ENCODE measurements at regions not wholly inside any gene's neighbourhood (a gene's known extent, or its start where the extent isn't known, plus 50 kb on each side); places are given as distances from the start of the nearest gene placed in this dataset.
"Not testable (repeated sequence)": the region's sequence is repeated elsewhere in the genome, so short reads cannot be mapped to it uniquely, and the experiment has no call there.

DNA sequence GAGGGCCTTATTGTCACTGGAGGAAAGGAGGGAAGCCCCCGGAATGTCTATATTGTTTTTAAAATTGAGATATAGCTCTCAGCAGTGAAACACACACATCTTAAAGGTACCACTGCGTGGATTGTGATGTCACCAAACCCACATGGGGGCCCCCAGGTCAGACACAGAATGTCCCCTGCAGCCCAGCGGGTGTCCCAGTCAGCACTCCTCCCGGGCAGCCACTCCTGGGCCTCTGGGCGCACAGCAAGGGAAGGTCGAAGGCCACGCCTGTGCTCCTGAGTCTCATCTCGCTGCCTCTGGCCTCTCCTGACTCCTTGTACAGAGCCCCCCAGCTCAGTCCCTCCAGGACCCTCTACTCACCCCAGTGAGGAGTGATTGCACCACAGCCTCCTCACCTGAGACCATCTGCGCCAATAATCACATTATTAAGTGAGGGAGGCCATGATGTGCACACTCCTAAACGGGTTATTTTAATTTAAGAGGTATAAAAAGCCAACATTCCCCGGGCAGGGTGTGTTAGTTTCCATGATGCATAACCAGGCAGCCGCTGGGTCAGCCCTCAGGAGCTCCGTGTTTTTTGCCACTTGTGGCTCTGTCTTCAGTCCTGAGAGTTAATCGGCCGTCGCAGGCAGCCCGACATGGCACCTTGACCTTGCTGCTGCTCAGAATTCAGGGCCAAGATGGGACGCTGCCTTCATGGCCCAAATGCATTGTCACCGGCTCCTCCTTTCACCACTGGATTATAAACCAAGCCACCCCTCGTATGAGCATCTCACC, 1089.3 kb downstream of the BRD1 start:
- DNase-seq: no peak

DNA sequence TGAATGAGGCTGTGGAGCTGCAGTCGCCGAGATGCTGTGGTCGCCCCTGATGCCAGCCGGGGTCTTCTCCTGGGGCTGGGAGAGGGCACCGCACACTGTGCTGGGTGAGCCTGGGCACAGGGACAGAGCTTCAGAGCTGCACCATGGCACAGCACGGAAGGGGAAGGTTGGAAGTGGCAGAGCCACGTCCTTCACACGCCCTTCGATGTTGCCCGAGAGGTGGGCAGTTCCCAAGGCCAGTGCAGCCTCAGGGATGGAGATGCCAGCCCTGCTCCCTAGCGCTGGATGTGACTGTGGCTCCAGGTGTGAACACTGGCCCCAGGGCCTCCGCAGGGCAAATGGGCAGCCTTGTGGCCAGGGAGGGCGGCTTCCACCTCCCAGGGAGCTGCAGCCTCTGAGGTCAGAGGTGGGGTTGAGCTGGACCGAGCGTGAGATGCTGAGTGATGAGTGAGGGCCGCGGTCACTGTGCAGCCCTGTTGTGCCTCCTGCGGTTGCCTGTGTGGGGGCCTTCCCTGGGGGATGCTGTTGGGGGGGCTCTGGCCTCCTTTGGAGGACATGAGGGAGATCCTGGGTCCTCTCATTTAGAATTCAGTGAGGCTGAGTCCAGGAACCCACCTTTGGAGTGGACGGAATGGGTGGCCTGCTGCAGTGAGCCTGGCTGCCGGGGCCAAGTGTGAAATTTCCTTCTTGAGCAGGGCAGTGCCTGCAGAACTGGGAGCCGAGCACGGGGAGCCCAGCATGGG, 1090.0 kb downstream of the BRD1 start:
- no peak for DNase-seq

DNA sequence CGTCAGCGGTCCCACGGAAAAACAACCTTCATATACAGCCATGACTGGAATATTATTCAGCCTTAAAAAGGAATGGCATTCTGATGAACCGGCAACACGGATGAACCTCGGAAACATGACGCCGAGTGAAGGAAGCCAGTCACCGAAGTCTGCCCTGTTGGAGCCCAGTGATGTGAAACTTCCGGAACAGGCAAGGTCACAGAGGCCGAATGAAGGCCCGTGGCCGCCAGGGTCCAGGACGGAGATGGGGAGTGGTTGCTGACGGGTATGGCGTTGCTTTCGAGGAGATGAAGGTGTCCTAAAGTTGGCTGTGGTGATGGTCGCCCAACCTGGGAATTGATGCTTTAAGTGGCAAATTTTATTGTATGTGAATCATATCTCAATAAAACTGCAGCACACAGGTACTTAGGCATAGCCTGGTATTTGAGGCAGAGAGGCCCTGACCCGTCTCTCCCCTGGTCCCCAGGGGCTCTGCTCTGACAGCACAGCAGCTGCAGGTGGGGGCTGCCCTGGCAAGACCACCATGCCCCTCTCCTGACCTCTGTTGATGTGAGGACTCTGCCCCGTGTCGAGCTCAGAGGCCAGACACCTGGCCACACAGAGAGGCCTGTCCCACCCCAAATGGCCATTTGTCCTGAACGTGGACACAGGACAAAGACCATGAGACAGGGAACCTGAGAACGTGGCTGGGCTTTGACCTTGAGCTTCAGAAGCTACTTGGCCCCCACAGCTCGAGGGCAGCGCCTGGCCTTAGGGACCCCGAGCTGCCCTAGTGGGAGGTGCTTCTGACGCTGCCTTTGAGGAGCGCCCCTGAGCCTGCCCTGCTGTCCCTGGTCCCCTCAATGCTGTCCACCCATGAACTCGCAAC, 1090.8 kb downstream of the BRD1 start:
- no peak for DNase-seq

- DNase-seq: no peak
These were observed 1092.7 kb downstream of the BRD1 start for GRCh38 chr22:48734961-48735360.

- DNase-seq: no peak
These were observed 1093.3 kb downstream of the BRD1 start for GRCh38 chr22:48734359-48734758.

- DNase-seq: no peak
These were observed 1098.0 kb downstream of the BRD1 start for GRCh38 chr22:48729499-48730171.

DNA sequence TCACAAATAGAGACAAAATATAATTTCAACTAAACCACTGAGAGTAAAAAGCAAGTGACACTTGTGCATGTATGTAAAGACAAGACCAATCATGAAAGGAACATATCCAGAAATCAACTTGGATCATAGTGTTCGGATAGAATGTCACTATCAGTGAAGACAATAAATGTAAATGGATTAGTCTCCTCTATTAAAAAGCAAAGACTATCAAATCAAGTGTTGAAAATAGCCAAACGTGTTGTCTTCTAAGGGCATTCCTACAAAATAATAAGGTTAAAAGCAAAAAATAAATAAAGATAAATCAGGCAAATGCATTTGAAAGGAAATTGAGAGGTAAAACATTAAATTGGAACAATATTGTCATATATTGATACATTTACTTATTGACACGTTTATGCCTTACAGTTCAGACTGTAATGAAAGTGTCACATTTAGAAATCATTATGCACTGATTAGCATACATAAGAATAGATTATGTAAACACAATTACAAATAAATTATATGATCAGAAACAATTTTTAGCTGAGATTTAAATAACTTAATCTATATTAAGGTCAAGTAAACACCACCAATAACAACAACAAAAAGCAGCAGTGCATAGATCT, 1100.1 kb downstream of the BRD1 start:
- no peak for DNase-seq

- DNase-seq: no peak
These were observed 1102.8 kb downstream of the BRD1 start for GRCh38 chr22:48724899-48725298.

DNA sequence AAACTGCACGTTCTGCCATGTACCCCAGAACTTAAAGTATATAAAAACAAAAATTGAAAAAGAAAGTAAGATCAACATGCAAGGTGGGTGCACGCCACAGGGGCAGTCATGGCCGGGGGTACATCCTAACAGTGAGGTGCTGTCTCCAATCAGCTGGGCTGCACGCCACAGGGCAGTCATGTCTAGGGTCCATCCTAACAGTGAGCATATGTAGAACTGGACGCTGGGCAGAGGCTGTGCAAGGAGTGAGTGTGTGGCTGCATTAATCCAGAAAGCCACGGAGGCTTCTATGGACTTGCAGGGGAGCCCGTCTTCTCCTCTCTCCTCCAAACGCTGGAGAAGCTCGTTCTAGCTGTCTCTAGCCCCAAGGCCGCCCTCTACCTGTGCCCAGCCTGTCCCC, 1105.0 kb downstream of the BRD1 start:
- no peak for DNase-seq

DNA sequence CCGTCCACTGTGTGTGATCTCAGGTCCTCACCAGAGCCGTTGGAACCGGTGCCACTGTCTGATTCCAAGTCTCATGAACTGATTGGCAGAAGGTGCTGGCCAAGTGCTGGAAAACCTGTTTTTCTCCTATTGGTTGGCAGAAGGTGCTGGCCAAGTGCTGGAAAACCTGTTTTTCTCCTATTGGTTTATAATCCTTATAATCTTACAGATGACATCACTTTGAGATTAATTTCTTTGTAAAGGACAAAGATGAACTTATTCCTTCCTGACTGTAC, 1106.3 kb downstream of the BRD1 start:
- DNase-seq: no peak

GRCh38 chr22:48720662-48721394, 1106.8 kb downstream of the BRD1 start:
- no peak for DNase-seq

GRCh38 chr22:48719978-48720661, 1107.6 kb downstream of the BRD1 start:
- peak in 2 of 4 experiments; percentile 12 to 13 for DNase-seq

DNA sequence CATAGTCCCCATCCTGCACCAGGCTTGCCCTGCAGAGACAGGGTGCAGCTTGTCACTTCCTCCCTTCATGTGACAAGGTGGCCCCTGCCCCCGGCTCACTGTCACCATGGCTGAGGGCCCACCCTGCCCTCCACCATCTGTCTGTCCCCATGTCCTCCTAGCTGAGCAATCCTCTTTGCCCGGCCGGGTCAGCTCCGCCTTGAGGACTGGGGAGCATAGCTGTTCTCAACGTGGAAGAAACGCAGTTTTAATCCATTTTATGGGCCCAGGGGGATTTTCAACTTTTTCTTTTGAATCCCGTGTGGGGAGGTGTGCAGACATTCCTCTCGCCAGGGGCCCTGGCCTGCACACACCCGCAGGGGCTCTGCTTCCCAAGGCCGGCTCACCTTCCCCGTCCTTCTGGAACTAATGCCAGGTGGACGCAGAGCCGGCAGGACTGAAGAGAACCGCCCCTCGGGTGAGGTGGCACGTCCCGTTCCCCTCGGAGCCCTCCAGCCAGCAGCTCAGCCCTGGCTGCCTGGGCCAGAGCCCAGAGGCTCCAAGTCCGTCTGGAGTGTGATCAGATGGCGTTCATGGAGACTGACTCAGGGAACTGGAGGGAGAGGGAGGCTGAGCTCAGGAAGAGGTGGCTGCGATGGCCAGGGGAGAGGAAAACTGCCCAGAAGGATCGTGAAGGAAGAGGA, 1108.7 kb downstream of the BRD1 start:
- DNase-seq: no peak

GRCh38 chr22:48717883-48718817, 1109.5 kb downstream of the BRD1 start:
- no peak for DNase-seq

DNA sequence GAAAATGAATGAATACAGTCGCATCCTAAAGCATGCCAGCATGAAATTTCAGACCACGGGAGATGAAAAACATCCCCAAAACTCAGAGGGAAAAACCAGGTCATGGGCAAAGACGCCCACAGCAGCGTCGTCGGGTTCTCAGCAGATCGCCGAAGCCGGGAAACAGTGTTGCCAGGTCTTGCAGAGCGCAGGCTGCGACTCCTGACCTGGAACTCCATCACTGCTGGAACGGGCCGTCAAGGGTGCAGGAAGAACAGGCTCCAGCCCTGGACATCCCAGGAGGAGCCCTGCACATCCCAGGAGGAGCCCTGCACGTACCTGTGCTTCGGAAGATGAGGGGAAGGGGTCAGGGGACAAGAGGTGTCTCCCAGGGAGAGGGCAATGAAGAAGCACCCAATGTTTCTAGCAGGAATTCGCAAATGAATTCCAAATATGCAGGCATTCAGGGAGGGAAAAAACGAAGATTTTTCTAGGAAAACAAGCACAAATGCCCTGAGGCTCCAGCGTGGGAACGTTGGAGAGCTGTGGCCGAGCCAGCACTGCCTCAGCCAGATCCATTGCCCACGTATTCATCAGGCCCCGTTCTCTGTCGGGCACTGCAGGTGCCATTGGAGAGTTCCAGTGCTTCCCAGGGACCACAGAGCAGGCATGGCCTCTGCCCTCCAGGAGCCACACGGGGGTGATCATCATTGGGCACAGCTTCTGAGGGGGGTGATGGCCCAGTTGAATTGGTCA, 1110.4 kb downstream of the BRD1 start:
- DNase-seq: no peak

DNA sequence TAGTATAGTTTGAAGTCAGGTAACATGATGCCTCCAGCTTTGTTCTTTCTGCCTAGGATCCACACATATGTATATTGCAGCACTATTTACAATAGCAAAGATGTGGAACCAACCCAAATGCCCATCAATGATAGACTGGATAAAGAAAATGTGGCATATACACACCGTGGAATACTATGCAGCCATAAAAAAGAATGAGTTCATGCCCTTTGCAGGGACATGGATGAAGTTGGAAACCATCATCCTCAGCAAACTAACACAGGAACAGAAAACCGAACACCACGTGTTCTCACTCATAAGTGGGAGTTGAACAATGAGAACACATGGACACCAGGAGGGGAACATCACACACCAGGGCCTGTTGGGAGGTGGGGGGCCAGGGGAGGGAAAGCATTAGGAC, 1111.5 kb downstream of the BRD1 start:
- not testable (repeated sequence) for DNase-seq

DNA sequence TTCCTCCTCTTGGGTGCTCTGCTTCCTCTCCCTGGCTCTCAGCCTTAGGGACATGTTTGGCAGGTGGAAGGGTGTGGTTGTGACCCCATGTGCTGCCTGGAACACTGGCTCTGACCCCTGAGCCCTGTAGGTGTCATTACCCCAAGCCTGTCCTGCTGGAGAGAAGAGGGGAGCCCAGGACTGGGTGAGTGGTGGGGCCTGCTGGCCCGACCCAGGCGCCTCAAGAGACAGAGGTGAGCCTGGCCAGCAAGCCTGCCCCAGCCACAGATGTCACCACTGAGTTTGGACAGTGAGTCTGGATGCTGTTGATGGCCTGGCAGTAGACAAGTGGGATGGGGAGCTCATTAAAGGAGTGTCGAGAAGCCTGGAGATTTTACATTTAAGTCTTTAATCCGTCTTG, 1112.2 kb downstream of the BRD1 start:
- DNase-seq: no peak

DNA sequence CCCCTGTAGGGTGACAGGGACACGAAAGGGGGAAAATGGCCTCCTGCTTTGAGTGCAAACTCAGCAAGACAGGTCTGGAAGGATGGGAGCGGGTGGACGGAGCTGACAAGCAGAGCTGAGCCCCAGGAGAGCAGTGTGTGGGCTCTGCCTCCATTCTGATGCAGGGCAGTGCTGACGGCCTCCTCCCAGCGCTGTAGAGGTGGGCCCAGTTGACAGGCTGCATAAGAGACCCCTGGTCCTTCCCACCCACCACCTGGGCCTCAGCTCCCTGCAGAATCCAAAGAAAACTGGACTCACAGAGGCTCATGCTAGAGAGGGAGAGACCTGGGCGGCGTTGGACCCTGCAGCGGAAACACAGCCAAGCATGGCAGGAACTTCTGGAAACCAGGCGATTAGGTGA, 1113.4 kb downstream of the BRD1 start:
- no peak for DNase-seq
